ENCODE measurements at regions not wholly inside any gene's neighbourhood (a gene's known extent, or its start where the extent isn't known, plus 50 kb on each side); places are given as distances from the start of the nearest gene placed in this dataset.

- H3K36me3 Mint-ChIP-seq (ENCODE audit: low read depth) = no peaks in the 10 kb centered on the region
- no peak overlapping the region for H3K4me3 Mint-ChIP-seq
Observed at GRCh38 chr1:87826681-87827251, 498.1 kb downstream of the LMO4 start.

DNA sequence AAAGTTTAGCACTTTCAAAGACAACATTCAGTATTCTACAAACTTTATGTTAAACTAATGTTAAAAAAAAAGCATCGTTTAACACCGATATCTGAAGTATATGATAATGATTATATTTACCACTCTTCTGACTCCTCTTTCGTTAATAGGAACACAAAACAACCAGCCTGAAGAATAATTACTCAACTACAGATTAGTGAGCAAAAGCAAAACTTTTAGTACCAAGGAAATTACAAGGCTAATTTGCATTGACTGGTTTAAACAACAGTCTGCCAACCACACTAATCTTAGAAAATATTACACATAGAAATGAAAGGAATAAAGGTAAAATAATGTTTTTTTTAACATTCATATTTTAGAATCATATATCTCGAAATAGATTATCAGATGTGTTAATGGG is 500.7 kb downstream of the LMO4 start:
- DNase-seq = no peak
- H3K27ac Mint-ChIP-seq = no peak overlapping the region
- no peaks in the 10 kb centered on the region for H3K9me3 Mint-ChIP-seq
- no peak for TF ChIP-seq CTCF (IDR thresholded peaks at IDR 0.05)
- H3K4me1 Mint-ChIP-seq = no peaks in the 10 kb centered on the region
- H3K27me3 Mint-ChIP-seq (ENCODE audit: low read depth, poor library complexity) = no peaks in the 10 kb centered on the region
- H3K36me3 Mint-ChIP-seq (ENCODE audit: low read depth) = no peaks in the 10 kb centered on the region
- H3K4me3 Mint-ChIP-seq = no peak overlapping the region

More at GRCh38 chr1:87826681-87827251, 498.1 kb downstream of the LMO4 start:
- Mint-ChIP-seq H3K27me3 (ENCODE audit: low read depth, poor library complexity) (no peaks in the 10 kb centered on the region), H3K27ac (no peak overlapping the region), H3K4me1 (no peaks in the 10 kb centered on the region), H3K9me3 (no peaks in the 10 kb centered on the region)
- DNase-seq = no peak
- no peak for TF ChIP-seq CTCF (IDR thresholded peaks at IDR 0.05)

DNA sequence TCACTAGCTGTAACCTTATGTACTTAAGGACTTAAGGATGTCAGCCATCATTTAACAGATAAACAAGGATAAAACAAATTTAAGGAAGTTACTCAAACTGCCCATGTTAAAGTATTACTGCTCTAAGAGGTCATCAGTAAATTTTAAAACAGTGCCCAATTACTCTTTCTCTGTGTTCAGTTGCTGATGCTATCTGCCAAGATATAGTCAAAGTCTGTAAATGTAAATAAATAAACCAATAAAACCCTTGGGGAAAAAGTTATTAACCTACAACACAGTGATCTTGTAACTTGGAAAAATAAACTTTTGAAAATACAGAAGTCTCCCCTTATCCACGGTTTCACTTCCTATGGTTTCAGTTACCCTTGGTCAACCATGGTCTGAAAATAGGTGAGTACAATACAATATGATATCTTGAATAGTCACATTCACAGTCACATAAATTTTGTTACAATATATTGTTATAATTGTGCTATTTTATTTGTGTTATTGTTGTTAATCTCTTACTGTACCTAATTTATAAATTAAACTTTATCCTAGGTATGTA is 501.8 kb downstream of the LMO4 start:
- peaks cover 4% of the 10 kb centered on the region for H3K27me3 Mint-ChIP-seq (ENCODE audit: low read depth, poor library complexity)
- no peak for DNase-seq
- TF ChIP-seq CTCF (IDR thresholded peaks at IDR 0.05) = no peak

DNA sequence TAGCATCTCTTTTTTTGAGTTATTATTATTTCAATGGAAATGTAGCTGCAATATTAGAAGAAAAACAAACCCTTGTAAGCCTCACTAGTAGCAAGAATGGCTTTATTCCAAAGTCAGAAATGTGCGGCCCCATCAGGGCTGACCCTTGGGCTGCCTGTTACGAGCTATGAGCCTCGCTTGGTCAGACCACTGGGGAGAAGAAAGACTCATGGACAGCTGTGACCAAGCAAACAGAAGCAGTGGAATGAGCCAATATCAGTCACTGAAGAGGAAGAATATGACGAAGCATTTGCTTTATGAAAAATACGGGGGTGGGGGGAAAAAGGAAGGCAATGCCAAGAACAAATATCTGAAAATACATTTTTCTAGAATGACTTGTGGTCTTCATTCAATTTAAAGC is 504.5 kb downstream of the LMO4 start:
- no peak for DNase-seq
- peaks cover 7% of the 10 kb centered on the region for H3K4me1 Mint-ChIP-seq
- H3K27me3 Mint-ChIP-seq (ENCODE audit: low read depth, poor library complexity) = peaks cover 4% of the 10 kb centered on the region
- TF ChIP-seq CTCF (IDR thresholded peaks at IDR 0.05) = no peak
- no peaks in the 10 kb centered on the region for H3K36me3 Mint-ChIP-seq (ENCODE audit: low read depth)
- no peak overlapping the region for H3K4me3 Mint-ChIP-seq
- H3K9me3 Mint-ChIP-seq = no peaks in the 10 kb centered on the region
- H3K27ac Mint-ChIP-seq = no peak overlapping the region

More for the DNA sequence above, 501.8 kb downstream of the LMO4 start:
- Mint-ChIP-seq H3K36me3 (ENCODE audit: low read depth) (no peaks in the 10 kb centered on the region), H3K27ac (no peak overlapping the region), H3K4me3 (no peak overlapping the region), H3K4me1 (peaks cover 7% of the 10 kb centered on the region), H3K9me3 (no peaks in the 10 kb centered on the region)

DNA sequence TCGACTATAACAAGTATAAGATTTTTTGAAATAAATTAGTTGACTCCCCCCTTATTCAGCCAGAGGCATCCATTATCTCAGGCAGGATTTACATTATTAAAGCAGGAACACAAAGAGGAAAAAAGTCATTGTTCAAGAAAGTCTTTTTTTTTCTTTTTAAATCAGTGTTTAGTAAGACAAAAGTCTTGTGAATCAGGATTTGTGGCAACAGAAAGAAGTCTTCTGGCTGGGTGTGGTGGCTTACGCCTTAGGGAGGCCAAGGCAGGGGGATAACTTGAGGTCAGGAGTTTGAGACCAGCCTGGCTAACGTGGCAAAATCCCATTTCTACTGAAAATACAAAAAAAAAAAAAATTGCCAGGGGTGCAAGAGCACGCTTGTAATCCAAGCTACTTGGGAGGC is 505.5 kb downstream of the LMO4 start:
- TF ChIP-seq CTCF (IDR thresholded peaks at IDR 0.05) = no peak
- no peak overlapping the region for H3K4me3 Mint-ChIP-seq

DNA sequence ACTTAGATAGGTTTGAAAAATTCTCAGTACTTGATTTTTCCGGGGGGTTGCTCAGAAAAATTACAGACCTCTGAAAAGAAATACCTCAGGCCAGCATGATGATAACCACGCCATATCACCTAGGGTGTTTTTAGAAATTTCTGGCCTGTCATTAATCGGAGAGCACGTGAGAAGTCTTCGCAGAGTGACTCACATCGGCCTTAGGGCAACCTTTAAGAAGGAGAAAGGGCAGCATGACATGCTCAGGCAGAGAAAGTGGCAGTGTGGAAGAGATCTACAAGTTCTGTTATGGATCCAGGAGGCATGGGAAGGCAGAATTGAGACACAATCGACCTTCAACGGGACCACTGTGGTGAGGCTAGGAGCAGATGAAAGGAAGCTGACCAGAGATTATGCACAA is 506.3 kb downstream of the LMO4 start:
- Mint-ChIP-seq H3K4me1 (peaks cover 7% of the 10 kb centered on the region), H3K27ac (peak overlapping the region; percentile 86), H3K9me3 (no peaks in the 10 kb centered on the region), H3K36me3 (ENCODE audit: low read depth) (no peaks in the 10 kb centered on the region), H3K4me3 (no peak overlapping the region), H3K27me3 (ENCODE audit: low read depth, poor library complexity) (peaks cover 4% of the 10 kb centered on the region)
- no peak for DNase-seq
- TF ChIP-seq CTCF (IDR thresholded peaks at IDR 0.05) = no peak

More for the DNA sequence above, 505.5 kb downstream of the LMO4 start:
- Mint-ChIP-seq H3K27me3 (ENCODE audit: low read depth, poor library complexity) (peaks cover 4% of the 10 kb centered on the region), H3K4me1 (peaks cover 7% of the 10 kb centered on the region), H3K9me3 (no peaks in the 10 kb centered on the region), H3K27ac (no peak overlapping the region), H3K36me3 (ENCODE audit: low read depth) (no peaks in the 10 kb centered on the region)
- DNase-seq = no peak
